ENCODE measurements at regions not wholly inside any gene's neighbourhood (a gene's known extent, or its start where the extent isn't known, plus 50 kb on each side); places are given as distances from the start of the nearest gene placed in this dataset.

GRCh38 chr3:106913966-106914365 is 463.3 kb upstream of the CCDC54 start:
- Mint-ChIP-seq H3K36me3 (no peaks in the 10 kb centered on the region), H3K27ac (no peak overlapping the region), H3K9me3 (no peaks in the 10 kb centered on the region), H3K27me3 (peaks cover 14% of the 10 kb centered on the region), H3K4me3 (no peak overlapping the region), H3K4me1 (no peaks in the 10 kb centered on the region)
- ATAC-seq: no peak

DNA sequence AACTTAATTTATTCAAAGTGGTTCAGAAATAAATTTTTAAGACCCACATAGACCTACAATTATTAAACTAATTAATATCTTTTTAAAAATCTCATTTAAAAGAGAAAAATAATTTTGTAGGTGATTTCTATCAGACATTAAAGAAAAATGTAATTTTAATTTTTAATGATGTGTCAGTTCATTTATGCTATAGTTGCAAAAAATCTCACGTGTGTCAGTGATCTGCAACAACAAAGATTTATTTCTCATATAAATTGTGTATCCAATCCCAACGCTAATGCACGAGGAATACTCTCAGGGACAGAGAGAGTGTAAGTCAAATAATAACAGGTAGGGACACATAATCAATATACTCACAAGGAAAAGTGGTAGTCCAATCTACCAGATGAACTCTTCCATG is 456.6 kb upstream of the CCDC54 start:
- Mint-ChIP-seq H3K9me3 (no peaks in the 10 kb centered on the region), H3K27me3 (no peaks in the 10 kb centered on the region), H3K4me1 (no peaks in the 10 kb centered on the region), H3K4me3 (no peak overlapping the region), H3K36me3 (no peaks in the 10 kb centered on the region), H3K27ac (no peak overlapping the region)
- no peak for ATAC-seq

DNA sequence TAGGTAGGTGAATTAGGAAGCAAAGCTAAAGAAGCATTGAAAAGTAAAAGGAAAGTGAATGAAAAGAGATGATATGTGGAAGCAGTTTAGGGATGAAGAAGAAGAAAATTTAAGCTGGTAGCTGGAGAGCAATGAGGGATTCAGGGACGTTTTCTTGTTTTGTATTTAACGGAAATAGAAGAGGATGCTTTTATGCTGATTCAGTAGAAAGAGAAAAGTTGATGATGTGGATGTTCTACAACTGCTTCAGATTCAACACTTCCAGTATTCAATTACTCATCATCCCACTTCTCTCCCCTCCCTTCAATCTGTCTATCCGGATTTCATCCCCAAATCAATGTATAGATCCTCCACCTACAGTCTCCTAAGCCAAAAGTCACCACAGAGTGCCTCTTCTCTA is 448.2 kb upstream of the CCDC54 start:
- no peak overlapping the region for H3K4me3 Mint-ChIP-seq
- no peak for ATAC-seq
- no peaks in the 10 kb centered on the region for H3K4me1 Mint-ChIP-seq
- H3K27ac Mint-ChIP-seq: no peak overlapping the region
- no peaks in the 10 kb centered on the region for H3K9me3 Mint-ChIP-seq
- H3K27me3 Mint-ChIP-seq: no peaks in the 10 kb centered on the region
- no peaks in the 10 kb centered on the region for H3K36me3 Mint-ChIP-seq

- no peaks in the 10 kb centered on the region for H3K27me3 Mint-ChIP-seq
- no peaks in the 10 kb centered on the region for H3K9me3 Mint-ChIP-seq
- no peaks in the 10 kb centered on the region for H3K36me3 Mint-ChIP-seq
- ATAC-seq: no peak
- H3K27ac Mint-ChIP-seq: no peak overlapping the region
- no peaks in the 10 kb centered on the region for H3K4me1 Mint-ChIP-seq
- no peak overlapping the region for H3K4me3 Mint-ChIP-seq
Measured at GRCh38 chr3:106930086-106930485, 447.2 kb upstream of the CCDC54 start.

GRCh38 chr3:106931904-106932303 is 445.3 kb upstream of the CCDC54 start:
- Mint-ChIP-seq H3K9me3 (no peaks in the 10 kb centered on the region), H3K36me3 (no peaks in the 10 kb centered on the region), H3K27me3 (no peaks in the 10 kb centered on the region), H3K27ac (no peak overlapping the region), H3K4me1 (no peaks in the 10 kb centered on the region), H3K4me3 (no peak overlapping the region)
- ATAC-seq: no peak

DNA sequence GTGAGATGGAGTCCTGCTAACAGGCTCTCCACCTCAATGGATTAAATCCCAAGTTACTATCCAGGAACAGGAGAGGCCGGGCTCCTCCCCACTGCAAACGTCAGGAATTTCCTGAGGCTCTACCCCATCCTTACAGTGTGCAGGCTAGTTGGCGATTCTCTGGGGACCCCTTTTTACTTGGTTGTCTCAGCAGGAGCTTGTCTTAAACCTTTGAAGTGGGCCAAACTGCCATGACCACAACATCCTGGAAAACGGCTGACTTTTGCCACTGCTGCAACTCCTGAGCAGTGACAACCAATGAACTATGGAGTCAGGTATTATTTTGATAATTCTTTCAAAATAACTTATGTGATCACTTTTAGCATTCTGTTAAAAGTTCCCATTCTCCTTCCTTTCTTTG is 440.9 kb upstream of the CCDC54 start:
- Mint-ChIP-seq H3K4me1 (no peaks in the 10 kb centered on the region), H3K27ac (no peak overlapping the region), H3K27me3 (no peaks in the 10 kb centered on the region), H3K4me3 (no peak overlapping the region), H3K9me3 (no peaks in the 10 kb centered on the region), H3K36me3 (no peaks in the 10 kb centered on the region)
- ATAC-seq: no peak

DNA sequence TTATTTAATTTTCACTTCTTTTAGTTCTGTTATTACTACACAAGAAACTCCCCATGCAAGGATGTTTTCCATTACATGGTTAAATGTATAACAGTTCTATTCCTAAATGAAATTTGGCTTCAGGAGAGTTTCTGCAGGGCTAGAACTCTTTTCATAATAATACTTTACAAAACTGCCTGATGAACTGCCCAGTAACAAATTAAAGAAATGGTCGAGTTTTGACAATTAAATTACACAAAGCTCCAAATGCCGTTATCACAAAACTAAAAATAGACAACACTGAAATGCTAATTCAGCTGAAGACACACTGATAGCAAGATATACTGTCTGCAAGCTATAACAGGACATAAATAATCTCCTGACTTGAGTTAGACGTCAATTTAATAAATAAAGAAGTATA is 435.2 kb upstream of the CCDC54 start:
- no peaks in the 10 kb centered on the region for H3K9me3 Mint-ChIP-seq
- no peak overlapping the region for H3K27ac Mint-ChIP-seq
- no peak overlapping the region for H3K4me3 Mint-ChIP-seq
- H3K27me3 Mint-ChIP-seq: no peaks in the 10 kb centered on the region
- ATAC-seq: no peak
- H3K4me1 Mint-ChIP-seq: no peaks in the 10 kb centered on the region
- no peaks in the 10 kb centered on the region for H3K36me3 Mint-ChIP-seq

- Mint-ChIP-seq H3K27ac (no peak overlapping the region), H3K4me3 (no peak overlapping the region), H3K36me3 (no peaks in the 10 kb centered on the region), H3K4me1 (no peaks in the 10 kb centered on the region), H3K27me3 (no peaks in the 10 kb centered on the region), H3K9me3 (no peaks in the 10 kb centered on the region)
- ATAC-seq: no peak
Measured at GRCh38 chr3:106943071-106943470, 434.2 kb upstream of the CCDC54 start.

DNA sequence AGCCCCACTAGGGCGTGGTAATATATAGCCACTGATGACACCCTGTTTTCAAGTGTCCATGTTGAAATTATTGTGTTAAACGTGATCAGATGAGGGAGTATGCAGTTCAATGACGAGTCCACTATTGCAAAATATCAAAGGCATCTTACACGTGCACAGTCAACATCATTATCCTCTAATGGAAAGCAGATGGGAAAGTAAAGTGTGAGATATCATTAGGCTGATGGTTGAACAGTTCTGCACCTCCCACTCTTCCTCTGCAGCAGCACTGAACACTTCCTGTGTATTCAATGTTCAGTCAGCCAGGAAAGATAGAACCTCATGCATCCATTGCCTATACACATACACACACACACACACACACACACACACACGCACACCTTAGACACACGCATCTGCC is 431.8 kb upstream of the CCDC54 start:
- Mint-ChIP-seq H3K27ac (no peak overlapping the region), H3K36me3 (no peaks in the 10 kb centered on the region), H3K4me1 (no peaks in the 10 kb centered on the region), H3K27me3 (no peaks in the 10 kb centered on the region), H3K9me3 (no peaks in the 10 kb centered on the region), H3K4me3 (no peak overlapping the region)
- ATAC-seq: peak; percentile 34

GRCh38 chr3:106946866-106947265 is 430.4 kb upstream of the CCDC54 start:
- no peak for ATAC-seq
- Mint-ChIP-seq H3K36me3 (no peaks in the 10 kb centered on the region), H3K27me3 (no peaks in the 10 kb centered on the region), H3K4me3 (no peak overlapping the region), H3K9me3 (no peaks in the 10 kb centered on the region), H3K27ac (no peak overlapping the region), H3K4me1 (no peaks in the 10 kb centered on the region)

- Mint-ChIP-seq H3K27me3 (no peaks in the 10 kb centered on the region), H3K4me3 (no peak overlapping the region), H3K4me1 (no peaks in the 10 kb centered on the region), H3K36me3 (no peaks in the 10 kb centered on the region), H3K9me3 (peaks cover 6% of the 10 kb centered on the region), H3K27ac (no peak overlapping the region)
- ATAC-seq: no peak
Measured at GRCh38 chr3:106957029-106957428, 420.2 kb upstream of the CCDC54 start.

- H3K9me3 Mint-ChIP-seq: no peaks in the 10 kb centered on the region
- no peaks in the 10 kb centered on the region for H3K4me1 Mint-ChIP-seq
- ATAC-seq: no peak
Measured at GRCh38 chr3:106962993-106963392, 414.2 kb upstream of the CCDC54 start.

GRCh38 chr3:106963442-106963841 is 413.8 kb upstream of the CCDC54 start:
- Mint-ChIP-seq H3K9me3 (no peaks in the 10 kb centered on the region), H3K4me1 (no peaks in the 10 kb centered on the region), H3K27me3 (no peaks in the 10 kb centered on the region), H3K27ac (no peak overlapping the region), H3K36me3 (no peaks in the 10 kb centered on the region), H3K4me3 (no peak overlapping the region)
- ATAC-seq: no peak

More at GRCh38 chr3:106962993-106963392, 414.2 kb upstream of the CCDC54 start:
- Mint-ChIP-seq H3K27ac (no peak overlapping the region), H3K36me3 (no peaks in the 10 kb centered on the region), H3K27me3 (no peaks in the 10 kb centered on the region), H3K4me3 (no peak overlapping the region)

DNA sequence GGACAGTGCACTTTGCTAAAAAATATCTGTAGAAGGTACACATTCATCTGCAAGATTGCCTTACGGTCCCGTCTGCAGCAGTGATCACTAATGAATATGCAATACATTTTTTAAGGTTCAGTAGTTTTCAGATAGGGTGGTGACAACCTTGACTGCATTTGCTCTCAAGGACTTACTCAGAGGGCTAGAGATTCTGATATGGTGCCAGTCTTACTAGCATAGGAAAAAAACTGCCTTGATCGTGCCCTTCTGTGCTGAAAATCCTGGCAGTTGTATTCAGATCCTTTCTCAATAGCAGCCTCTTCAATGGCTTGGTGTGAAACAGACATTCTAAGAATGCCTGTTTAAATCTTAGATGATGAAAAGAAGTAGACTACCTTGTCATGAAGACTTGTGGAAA is 411.9 kb upstream of the CCDC54 start:
- no peak for ATAC-seq
- Mint-ChIP-seq H3K4me1 (no peaks in the 10 kb centered on the region), H3K4me3 (no peak overlapping the region)

GRCh38 chr3:106969596-106969995 is 407.6 kb upstream of the CCDC54 start:
- Mint-ChIP-seq H3K4me1 (no peaks in the 10 kb centered on the region), H3K27me3 (no peaks in the 10 kb centered on the region), H3K27ac (no peak overlapping the region), H3K9me3 (no peaks in the 10 kb centered on the region), H3K36me3 (no peaks in the 10 kb centered on the region), H3K4me3 (no peak overlapping the region)
- ATAC-seq: no peak

More for the DNA sequence above, 411.9 kb upstream of the CCDC54 start:
- Mint-ChIP-seq H3K27me3 (no peaks in the 10 kb centered on the region), H3K9me3 (no peaks in the 10 kb centered on the region), H3K27ac (no peak overlapping the region), H3K36me3 (no peaks in the 10 kb centered on the region)

DNA sequence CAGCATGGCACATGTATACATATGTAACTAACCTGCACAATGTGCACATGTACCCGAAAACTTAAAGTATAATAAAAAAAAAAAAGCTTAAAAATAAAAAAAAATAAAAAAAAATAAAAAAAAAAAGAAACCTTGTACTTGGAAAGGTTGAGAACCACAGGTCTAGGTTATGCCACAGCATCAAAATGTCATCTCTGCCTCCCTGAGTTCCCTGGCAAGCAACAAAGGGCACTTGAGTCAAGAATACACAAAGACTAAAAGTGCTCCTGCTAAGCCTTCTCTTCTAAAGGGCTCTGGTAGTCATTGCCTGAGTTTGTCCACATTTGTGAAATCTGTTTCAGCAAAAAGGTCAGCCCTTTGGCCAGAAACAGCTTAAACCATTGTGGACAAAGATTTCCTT is 395.8 kb upstream of the CCDC54 start:
- Mint-ChIP-seq H3K4me1 (no peaks in the 10 kb centered on the region), H3K27me3 (no peaks in the 10 kb centered on the region), H3K4me3 (no peak overlapping the region), H3K36me3 (no peaks in the 10 kb centered on the region), H3K9me3 (no peaks in the 10 kb centered on the region), H3K27ac (no peak overlapping the region)
- ATAC-seq: no peak

GRCh38 chr3:106985721-106986120 is 391.5 kb upstream of the CCDC54 start:
- H3K4me3 Mint-ChIP-seq: no peak overlapping the region
- no peak overlapping the region for H3K27ac Mint-ChIP-seq
- H3K9me3 Mint-ChIP-seq: peaks cover 3% of the 10 kb centered on the region
- H3K4me1 Mint-ChIP-seq: no peaks in the 10 kb centered on the region
- H3K27me3 Mint-ChIP-seq: no peaks in the 10 kb centered on the region
- H3K36me3 Mint-ChIP-seq: no peaks in the 10 kb centered on the region
- ATAC-seq: no peak
